OCI-LY1 (cell line): ENCODE measurements at regions not wholly inside any gene's neighbourhood (a gene's known extent, or its start where the extent isn't known, plus 50 kb on each side); places are given as distances from the start of the nearest gene placed in this dataset.

Experiments used
- EZH2 ChIP-seq: fragments of 200-600 bp; sonication (generic), shearing (Covaris generic); IDR thresholded peaks from 2 replicates; pipeline ENCODE4 v1.8.0; 2017; ENCODE audit warnings: borderline replicate concordance, mixed run types, mild to moderate bottlenecking, antibody characterized with exemption, low read length, moderate library complexity, mixed read lengths
- TF ChIP-seq, protein P1 (sequence below): fragments of 200-600 bp; sonication (generic), shearing (Covaris generic); IDR thresholded peaks from 2 replicates; pipeline ENCODE4 v1.5.1; 2017; ENCODE audit warnings: mild to moderate bottlenecking, antibody characterized with exemption, low read length, moderate library complexity, mixed read lengths

GRCh38 chr11:91794146-91794545, 430.5 kb upstream of the FAT3 start:
- no peak for TF ChIP-seq EZH2
- TF ChIP-seq, protein P1, sequence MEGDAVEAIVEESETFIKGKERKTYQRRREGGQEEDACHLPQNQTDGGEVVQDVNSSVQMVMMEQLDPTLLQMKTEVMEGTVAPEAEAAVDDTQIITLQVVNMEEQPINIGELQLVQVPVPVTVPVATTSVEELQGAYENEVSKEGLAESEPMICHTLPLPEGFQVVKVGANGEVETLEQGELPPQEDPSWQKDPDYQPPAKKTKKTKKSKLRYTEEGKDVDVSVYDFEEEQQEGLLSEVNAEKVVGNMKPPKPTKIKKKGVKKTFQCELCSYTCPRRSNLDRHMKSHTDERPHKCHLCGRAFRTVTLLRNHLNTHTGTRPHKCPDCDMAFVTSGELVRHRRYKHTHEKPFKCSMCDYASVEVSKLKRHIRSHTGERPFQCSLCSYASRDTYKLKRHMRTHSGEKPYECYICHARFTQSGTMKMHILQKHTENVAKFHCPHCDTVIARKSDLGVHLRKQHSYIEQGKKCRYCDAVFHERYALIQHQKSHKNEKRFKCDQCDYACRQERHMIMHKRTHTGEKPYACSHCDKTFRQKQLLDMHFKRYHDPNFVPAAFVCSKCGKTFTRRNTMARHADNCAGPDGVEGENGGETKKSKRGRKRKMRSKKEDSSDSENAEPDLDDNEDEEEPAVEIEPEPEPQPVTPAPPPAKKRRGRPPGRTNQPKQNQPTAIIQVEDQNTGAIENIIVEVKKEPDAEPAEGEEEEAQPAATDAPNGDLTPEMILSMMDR = no peak
